Ectodermal cell (in vitro differentiated cells): ENCODE measurements at regions not wholly inside any gene's neighbourhood (a gene's known extent, or its start where the extent isn't known, plus 50 kb on each side); places are given as distances from the start of the nearest gene placed in this dataset.

Experiments used
- H3K27ac ChIP-seq: 2 replicates; pipeline ENCODE4 v1.7.0; 2013; ENCODE audit warnings: mild to moderate bottlenecking, low read depth, low read length; ENCODE audit not compliant: insufficient read depth, poor library complexity, severe bottlenecking
- H3K27me3 ChIP-seq: 2 replicates; pipeline ENCODE4 v1.7.0; 2013; ENCODE audit warnings: mild to moderate bottlenecking, low read length; ENCODE audit not compliant: insufficient read depth, control insufficient read depth, poor library complexity, severe bottlenecking
- H3K36me3 ChIP-seq: one replicate; pipeline ENCODE4 v1.7.0; 2013; ENCODE audit warnings: low read length; ENCODE audit not compliant: control insufficient read depth, insufficient read depth
- H3K4me1 ChIP-seq: one replicate; pipeline ENCODE4 v1.7.0; 2013; ENCODE audit warnings: low read length; ENCODE audit not compliant: control insufficient read depth, insufficient read depth
- H3K4me3 ChIP-seq: 2 replicates; pipeline ENCODE4 v1.7.0; 2013; ENCODE audit warnings: low read depth, low read length, control low read depth; ENCODE audit not compliant: insufficient read depth
- H3K9me3 ChIP-seq: 2 replicates; pipeline ENCODE4 v1.7.0; 2013; ENCODE audit warnings: mild to moderate bottlenecking, low read length, moderate library complexity; ENCODE audit not compliant: control insufficient read depth
- WGBS, 2 experiments: methylation state at CpG; one replicate each; pipeline ENCODE4 v1.1.7; 2013; ENCODE audit warnings: missing lambda C conversion rate in 2 of 2; 5-methylcytosine and 5-hydroxymethylcytosine counted together

- H3K4me3 ChIP-seq, result no peak overlapping the region
- no peak overlapping the region for H3K27ac ChIP-seq
- H3K9me3 ChIP-seq, result no peaks in the 10 kb centered on the region
- WGBS, 2 experiments, result no CpG with 5 or more reads among the region's 2 CpGs
- no peaks in the 10 kb centered on the region for H3K36me3 ChIP-seq
- no peaks in the 10 kb centered on the region for H3K4me1 ChIP-seq
- no peaks in the 10 kb centered on the region for H3K27me3 ChIP-seq
Observed at GRCh38 chr3:73801444-73801843, 176.7 kb upstream of the PDZRN3 start.

GRCh38 chr3:73797311-73797710 lies 172.6 kb upstream of the PDZRN3 start:
- Histone ChIP-seq H3K27me3 (no peaks in the 10 kb centered on the region), H3K9me3 (no peaks in the 10 kb centered on the region), H3K4me1 (no peaks in the 10 kb centered on the region), H3K4me3 (no peak overlapping the region), H3K27ac (no peak overlapping the region), H3K36me3 (no peaks in the 10 kb centered on the region)
- 100% methylated on average over 1 of the region's 1 CpG; no CpG with 5 or more reads in 1 of the 2 experiments for WGBS, 2 experiments

- Histone ChIP-seq H3K27me3 (no peaks in the 10 kb centered on the region), H3K27ac (no peak overlapping the region), H3K9me3 (no peaks in the 10 kb centered on the region), H3K4me1 (no peaks in the 10 kb centered on the region), H3K36me3 (no peaks in the 10 kb centered on the region), H3K4me3 (no peak overlapping the region)
- 93 to 99% methylated on average over 3 of the region's 3 CpGs for WGBS, 2 experiments
Observed at GRCh38 chr3:73796382-73796781, 171.6 kb upstream of the PDZRN3 start.

GRCh38 chr3:73791356-73791755 lies 166.6 kb upstream of the PDZRN3 start:
- H3K27me3 ChIP-seq, result no peaks in the 10 kb centered on the region
- H3K36me3 ChIP-seq, result no peaks in the 10 kb centered on the region
- H3K4me3 ChIP-seq, result no peak overlapping the region
- peaks cover 6% of the 10 kb centered on the region for H3K4me1 ChIP-seq
- no peaks in the 10 kb centered on the region for H3K9me3 ChIP-seq
- 66 to 70% methylated on average over 4 of the region's 4 CpGs for WGBS, 2 experiments
- no peak overlapping the region for H3K27ac ChIP-seq

- H3K9me3 ChIP-seq, result no peaks in the 10 kb centered on the region
- H3K4me1 ChIP-seq, result peaks cover 6% of the 10 kb centered on the region
- no peak overlapping the region for H3K4me3 ChIP-seq
- H3K36me3 ChIP-seq, result no peaks in the 10 kb centered on the region
- no peaks in the 10 kb centered on the region for H3K27me3 ChIP-seq
- no peak overlapping the region for H3K27ac ChIP-seq
- 65 to 71% methylated on average over 3 of the region's 3 CpGs for WGBS, 2 experiments
Observed at GRCh38 chr3:73789825-73790444, 165.2 kb upstream of the PDZRN3 start.

GRCh38 chr3:73787620-73788019 lies 162.9 kb upstream of the PDZRN3 start:
- Histone ChIP-seq H3K27me3 (no peaks in the 10 kb centered on the region), H3K27ac (no peak overlapping the region), H3K9me3 (no peaks in the 10 kb centered on the region), H3K36me3 (no peaks in the 10 kb centered on the region), H3K4me1 (peaks cover 6% of the 10 kb centered on the region), H3K4me3 (no peak overlapping the region)

GRCh38 chr3:73786998-73787397 lies 162.3 kb upstream of the PDZRN3 start:
- H3K4me1 ChIP-seq, result peaks cover 6% of the 10 kb centered on the region
- no peaks in the 10 kb centered on the region for H3K36me3 ChIP-seq
- no peak overlapping the region for H3K27ac ChIP-seq
- H3K9me3 ChIP-seq, result no peaks in the 10 kb centered on the region
- H3K4me3 ChIP-seq, result no peak overlapping the region
- H3K27me3 ChIP-seq, result no peaks in the 10 kb centered on the region
- WGBS, 2 experiments, result 58 to 100% methylated on average over 1 of the region's 1 CpG

GRCh38 chr3:73786321-73786807 lies 161.6 kb upstream of the PDZRN3 start:
- Histone ChIP-seq H3K36me3 (no peaks in the 10 kb centered on the region), H3K27me3 (no peaks in the 10 kb centered on the region), H3K4me1 (peaks cover 6% of the 10 kb centered on the region), H3K4me3 (no peak overlapping the region), H3K27ac (no peak overlapping the region), H3K9me3 (no peaks in the 10 kb centered on the region)
- WGBS, 2 experiments, result 80% methylated on average over 1 of the region's 1 CpG; no CpG with 5 or more reads in 1 of the 2 experiments

GRCh38 chr3:73784686-73785392 lies 160.1 kb upstream of the PDZRN3 start:
- Histone ChIP-seq H3K4me3 (no peak overlapping the region), H3K9me3 (no peaks in the 10 kb centered on the region), H3K36me3 (no peaks in the 10 kb centered on the region), H3K4me1 (peaks cover 2% of the 10 kb centered on the region), H3K27ac (no peak overlapping the region), H3K27me3 (no peaks in the 10 kb centered on the region)
- WGBS, 2 experiments, result 95 to 96% methylated on average over 8 of the region's 8 CpGs

- Histone ChIP-seq H3K27ac (no peak overlapping the region), H3K4me3 (no peak overlapping the region), H3K27me3 (no peaks in the 10 kb centered on the region), H3K4me1 (no peaks in the 10 kb centered on the region), H3K36me3 (no peaks in the 10 kb centered on the region), H3K9me3 (no peaks in the 10 kb centered on the region)
Observed at GRCh38 chr3:73783811-73784210, 159.1 kb upstream of the PDZRN3 start.
